ENCODE measurements at regions not wholly inside any gene's neighbourhood (a gene's known extent, or its start where the extent isn't known, plus 50 kb on each side); places are given as distances from the start of the nearest gene placed in this dataset.

- TF ChIP-seq CTCF (IDR thresholded peaks at IDR 0.05; ENCODE audit: low read length) = no peak
- TF ChIP-seq EZH2 (IDR thresholded peaks at IDR 0.05; ENCODE audit: borderline replicate concordance, low read length) = no peak
These were observed 256.4 kb upstream of the TCF4 start for GRCh38 chr18:55844382-55844781.

Measured in OCI-LY1 (cell line).